Stimulated activated CD4-positive, alpha-beta T cell treated with anti-CD3 and anti-CD28 coated beads, Interleukin-1b, Interleukin-23, amount 100 ng/mL, for 48 hours (primary cell): ENCODE measurements at regions not wholly inside any gene's neighbourhood (a gene's known extent, or its start where the extent isn't known, plus 50 kb on each side); places are given as distances from the start of the nearest gene placed in this dataset.

Experiments used
- DNase-seq: peaks from one replicate; pipeline ENCODE4 v3.0.0-alpha.2; 2020

DNA sequence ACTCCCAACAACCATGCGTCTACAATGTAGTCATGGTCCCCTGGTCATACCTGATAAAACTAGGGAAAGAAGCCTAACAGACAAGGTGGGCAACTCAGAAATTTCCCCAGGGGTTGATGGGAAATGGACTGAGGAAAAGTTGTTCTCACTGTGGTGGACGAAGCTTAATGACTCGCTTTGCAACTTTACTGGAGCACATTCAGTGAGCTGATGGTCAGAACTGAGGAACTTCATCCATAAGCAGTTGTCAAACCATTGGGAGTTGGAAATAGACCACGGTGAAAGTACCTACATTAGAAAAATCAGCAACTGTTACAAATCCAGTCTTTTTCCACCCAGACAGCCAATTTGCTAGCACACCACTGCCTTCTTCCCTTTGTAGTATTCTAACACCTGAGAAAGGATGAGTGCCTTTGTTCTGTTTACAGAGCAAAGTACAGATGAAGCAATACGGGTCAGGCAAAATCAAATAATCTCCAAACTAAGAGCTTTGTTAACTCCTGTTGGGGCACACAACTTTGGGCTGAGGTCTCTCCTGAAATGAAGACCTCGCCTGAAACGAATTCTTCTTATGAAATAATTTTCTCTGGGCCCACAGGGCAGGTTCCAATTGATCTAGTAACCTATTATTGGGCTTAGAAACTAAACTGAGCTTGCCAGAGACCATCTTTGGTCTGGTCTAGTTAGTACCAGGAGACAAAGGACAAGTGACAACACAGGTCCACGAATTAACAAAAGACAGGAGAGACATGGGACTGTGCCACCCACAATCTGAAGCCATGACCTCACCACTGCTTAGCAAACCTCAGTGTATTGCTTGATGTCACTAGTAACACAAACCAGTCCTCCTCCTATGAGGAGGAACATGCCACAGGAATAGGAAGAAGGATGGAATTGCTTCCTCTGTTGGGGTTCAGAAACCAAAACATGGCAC is 58.9 kb upstream of the NFKB1 start:
- DNase-seq = no peak

- DNase-seq = no peak
These were observed 56.4 kb upstream of the NFKB1 start for GRCh38 chr4:102444752-102445151.

DNA sequence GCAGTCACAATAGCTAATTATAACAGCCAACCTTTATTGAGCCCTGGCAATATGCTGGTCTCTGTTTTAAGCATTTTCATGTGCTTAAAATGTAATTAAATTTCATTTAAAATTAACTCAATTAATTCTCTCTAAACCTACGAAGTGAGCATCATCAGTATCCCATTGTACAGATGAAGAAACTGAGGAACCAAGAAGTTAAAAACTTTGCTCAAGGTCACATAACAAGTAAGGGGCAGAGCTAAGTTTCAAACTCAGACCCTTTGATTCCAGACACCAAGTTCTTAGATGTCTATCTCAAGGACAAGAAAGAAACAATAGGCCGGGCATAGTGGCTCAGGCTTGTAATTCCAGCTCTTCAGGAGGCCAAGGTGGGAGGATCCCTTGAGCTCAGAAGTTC is 55.9 kb upstream of the NFKB1 start:
- no peak for DNase-seq

- no peak for DNase-seq
These were observed 53.7 kb upstream of the NFKB1 start for GRCh38 chr4:102447413-102447812.

DNA sequence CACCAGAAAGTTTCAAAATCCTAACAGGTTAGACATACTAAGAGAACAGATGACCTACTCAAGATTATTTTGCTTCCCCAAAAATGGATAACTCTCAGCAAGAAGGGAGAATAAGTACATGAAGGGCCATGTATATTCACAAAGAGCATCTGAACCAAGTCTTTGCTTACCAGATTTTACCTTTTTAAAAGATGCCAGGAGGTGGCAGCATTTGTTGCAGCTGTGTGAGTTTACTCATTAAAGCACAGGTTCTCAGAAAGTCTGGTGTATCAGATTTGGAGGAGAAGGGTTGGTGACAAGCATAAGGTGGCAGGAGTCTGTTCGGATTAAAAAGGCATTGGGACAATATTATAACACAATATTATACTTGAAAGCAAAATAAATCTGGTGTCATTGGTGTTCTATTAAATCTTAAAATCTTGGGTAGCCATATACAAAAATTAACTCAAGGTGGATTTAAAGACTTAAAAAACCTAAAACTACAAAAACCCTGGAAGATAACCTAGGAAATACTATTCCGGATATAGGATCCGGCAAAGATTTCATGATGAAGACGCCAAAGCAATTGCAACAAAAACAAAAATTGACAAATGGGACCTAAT is 51.3 kb upstream of the NFKB1 start:
- peak; percentile 44 for DNase-seq

DNA sequence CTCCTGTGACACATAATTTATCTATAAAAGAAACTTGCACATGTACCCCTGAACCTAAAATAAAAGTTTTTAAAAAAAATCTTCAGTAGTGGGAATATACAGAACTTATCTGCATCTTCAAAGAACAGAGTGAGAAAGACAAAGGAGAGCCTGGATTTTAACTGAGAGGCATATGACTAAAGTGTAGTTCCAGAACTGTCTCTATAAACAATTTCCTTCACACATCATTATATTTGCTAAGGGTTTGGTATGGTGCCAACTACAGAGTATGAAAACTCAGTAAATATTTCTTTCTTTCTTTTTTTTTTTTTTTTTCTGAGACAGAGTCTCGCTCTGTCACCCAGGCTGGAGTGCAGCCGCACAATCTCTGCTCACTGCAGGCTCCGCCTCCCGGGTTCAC is 49.9 kb upstream of the NFKB1 start:
- no peak for DNase-seq
